DND-41 (cell line): ENCODE measurements at regions not wholly inside any gene's neighbourhood (a gene's known extent, or its start where the extent isn't known, plus 50 kb on each side); places are given as distances from the start of the nearest gene placed in this dataset.

Source experiments
- EZH2 ChIP-seq: IDR thresholded peaks from 3 replicates; pipeline ENCODE4 v1.6.1; 2012; ENCODE audit warnings: borderline replicate concordance, low read depth, mild to moderate bottlenecking, moderate library complexity, low read length, inconsistent platforms; ENCODE audit not compliant: severe bottlenecking
- TF ChIP-seq, protein P1 (sequence below): IDR thresholded peaks from 2 replicates; pipeline ENCODE4 v1.5.1; 2012; ENCODE audit warnings: borderline replicate concordance, low read length, moderate library complexity, mild to moderate bottlenecking; ENCODE audit not compliant: poor library complexity, severe bottlenecking; ENCODE audit errors: extremely low read depth

- TF ChIP-seq, protein P1, sequence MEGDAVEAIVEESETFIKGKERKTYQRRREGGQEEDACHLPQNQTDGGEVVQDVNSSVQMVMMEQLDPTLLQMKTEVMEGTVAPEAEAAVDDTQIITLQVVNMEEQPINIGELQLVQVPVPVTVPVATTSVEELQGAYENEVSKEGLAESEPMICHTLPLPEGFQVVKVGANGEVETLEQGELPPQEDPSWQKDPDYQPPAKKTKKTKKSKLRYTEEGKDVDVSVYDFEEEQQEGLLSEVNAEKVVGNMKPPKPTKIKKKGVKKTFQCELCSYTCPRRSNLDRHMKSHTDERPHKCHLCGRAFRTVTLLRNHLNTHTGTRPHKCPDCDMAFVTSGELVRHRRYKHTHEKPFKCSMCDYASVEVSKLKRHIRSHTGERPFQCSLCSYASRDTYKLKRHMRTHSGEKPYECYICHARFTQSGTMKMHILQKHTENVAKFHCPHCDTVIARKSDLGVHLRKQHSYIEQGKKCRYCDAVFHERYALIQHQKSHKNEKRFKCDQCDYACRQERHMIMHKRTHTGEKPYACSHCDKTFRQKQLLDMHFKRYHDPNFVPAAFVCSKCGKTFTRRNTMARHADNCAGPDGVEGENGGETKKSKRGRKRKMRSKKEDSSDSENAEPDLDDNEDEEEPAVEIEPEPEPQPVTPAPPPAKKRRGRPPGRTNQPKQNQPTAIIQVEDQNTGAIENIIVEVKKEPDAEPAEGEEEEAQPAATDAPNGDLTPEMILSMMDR: no peak
- TF ChIP-seq EZH2: no peak
Measured at GRCh38 chr20:60941379-60941778, 310.7 kb upstream of the CDH4 start.
